DMS79 (cell line): ENCODE measurements at regions not wholly inside any gene's neighbourhood (a gene's known extent, or its start where the extent isn't known, plus 50 kb on each side); places are given as distances from the start of the nearest gene placed in this dataset.
"Not testable (repeated sequence)": the region's sequence is repeated elsewhere in the genome, so short reads cannot be mapped to it uniquely, and the experiment has no call there.

ENCODE experiments used
- DNase-seq: peaks from one replicate; lab custom pipeline; 2025; lab: John Stamatoyannopoulos, UW

DNA sequence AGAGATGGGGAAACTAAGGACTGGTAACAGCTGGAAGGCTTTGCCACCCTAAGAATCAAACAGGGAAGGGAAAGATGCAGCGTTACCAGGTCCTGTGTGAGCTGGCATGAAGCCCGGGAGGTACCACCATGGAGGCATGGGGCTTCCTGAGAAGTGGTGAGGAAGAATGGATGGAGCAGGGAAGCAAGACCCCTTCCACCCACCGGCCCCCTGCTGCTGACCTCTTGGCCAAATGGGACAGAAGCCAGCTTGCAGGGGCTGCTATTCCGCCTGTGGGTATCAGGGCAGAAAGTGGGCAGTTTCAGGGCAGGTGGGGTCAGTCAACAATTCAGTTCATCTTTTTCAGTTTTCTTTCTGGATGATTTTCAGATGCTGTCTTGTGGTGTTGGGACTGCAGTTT lies 1099.9 kb downstream of the TBC1D22A start:
- DNase-seq = no peak

DNA sequence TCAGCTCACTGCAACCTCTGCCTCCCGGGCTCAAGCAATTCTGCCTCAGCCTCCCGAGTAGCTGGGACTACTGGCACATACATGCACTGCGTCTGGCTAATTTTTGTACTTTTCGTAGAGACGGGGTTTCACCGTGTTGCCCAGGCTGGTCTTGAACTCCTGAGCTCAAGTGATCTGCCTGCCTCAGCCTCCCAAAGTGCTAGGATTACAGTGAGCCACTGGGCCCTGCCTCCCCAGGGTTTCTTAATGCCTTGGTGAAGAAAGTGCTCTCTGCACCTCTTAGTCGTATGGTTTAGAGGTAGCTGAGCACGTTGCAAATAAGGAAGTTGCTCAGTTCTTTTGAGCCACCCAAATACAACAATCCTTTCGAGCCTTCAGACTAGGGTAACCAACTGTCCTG lies 1098.5 kb downstream of the TBC1D22A start:
- not testable (repeated sequence) for DNase-seq

DNA sequence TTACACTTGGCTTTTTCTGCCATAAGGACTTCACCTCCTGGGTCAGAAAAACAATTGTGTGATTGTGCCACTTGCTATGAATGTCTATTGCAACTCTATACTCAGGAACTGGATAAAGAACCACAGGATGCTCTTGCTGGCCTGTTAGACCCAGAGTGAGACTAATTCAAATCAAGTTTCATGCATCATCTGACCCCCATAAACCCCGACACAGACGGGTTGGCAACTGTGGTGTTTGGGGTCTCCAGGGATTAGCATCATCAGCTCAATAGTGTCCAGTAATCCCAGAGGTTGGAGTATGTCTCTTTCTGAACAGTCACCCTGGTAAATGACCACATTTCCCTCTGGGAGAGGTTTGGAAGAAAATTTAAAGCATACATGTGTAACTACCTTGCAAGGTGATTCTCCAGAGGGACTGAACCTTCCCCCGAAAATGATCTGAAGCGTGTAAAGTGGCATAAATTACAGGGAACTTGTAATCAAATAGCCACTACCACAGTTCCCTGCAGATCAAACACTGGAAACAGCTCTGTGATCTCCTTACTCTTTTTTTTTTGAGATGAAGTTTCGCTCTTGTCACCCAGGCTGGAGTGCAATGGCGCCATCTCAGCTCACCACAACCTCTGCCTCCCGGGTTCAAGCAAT lies 1097.6 kb downstream of the TBC1D22A start:
- DNase-seq = no peak

DNA sequence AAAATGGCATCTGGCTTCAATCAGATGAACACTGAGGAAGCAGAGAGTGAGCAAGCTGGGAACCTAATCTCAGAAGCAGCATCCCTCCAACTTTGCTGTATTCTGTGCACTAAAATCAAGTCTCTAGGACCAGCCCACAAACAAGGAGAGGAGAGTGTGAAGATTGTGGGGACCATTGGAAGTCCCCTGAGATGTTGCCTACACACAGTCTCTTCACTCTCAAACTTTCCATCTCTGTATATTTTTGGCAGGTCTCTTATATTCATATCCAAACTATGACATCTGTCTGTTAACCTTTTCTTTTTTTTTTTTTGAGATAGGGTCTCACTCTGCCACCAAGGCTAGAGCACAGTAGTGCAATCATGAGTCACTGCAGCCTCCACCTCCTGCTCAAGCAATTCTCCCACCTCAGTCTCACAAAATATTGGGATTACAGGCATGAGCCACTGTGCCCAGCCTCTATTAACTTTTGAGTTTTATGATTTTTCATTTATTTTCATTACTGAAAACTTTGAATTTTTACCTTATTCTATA lies 1096.4 kb downstream of the TBC1D22A start:
- no peak for DNase-seq

DNA sequence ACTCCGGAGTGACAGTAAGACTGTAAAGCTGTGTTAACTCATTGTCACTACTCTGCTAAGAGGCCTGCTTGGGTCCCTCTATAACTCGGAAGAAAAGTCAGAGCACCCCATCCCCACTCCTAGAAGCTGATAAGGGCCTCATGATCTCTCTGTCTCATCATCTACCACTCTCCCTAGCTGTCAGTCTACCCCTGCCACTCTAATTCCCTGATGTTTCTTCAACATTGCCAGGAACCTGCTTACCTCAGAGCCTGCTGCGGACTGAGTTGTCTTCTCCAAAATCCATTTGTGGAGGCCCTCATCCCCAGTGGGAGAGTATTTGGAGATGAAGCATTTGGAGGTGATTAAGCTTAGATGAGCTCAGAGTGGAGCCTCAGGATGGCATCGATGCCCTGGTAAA lies 1092.2 kb downstream of the TBC1D22A start:
- no peak for DNase-seq

DNA sequence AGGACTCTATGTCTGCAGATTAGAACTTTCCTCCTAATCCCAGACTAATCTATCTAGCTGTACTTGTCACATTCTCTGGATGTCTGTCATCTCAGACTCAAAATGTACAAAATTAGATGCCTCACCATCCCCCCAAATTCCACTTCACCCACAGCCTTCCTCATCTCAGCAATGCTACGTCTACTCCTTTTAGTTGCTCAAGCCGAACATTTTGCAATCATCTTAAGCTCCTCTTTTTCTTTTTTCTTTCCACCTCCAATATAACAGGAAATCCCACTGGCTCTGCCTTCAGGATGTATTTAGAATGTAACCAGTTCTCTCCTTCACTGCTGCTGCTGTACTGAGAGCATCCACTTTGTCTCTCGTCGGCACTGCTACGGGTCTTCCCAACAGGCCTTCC lies 1091.8 kb downstream of the TBC1D22A start:
- no peak for DNase-seq

DNA sequence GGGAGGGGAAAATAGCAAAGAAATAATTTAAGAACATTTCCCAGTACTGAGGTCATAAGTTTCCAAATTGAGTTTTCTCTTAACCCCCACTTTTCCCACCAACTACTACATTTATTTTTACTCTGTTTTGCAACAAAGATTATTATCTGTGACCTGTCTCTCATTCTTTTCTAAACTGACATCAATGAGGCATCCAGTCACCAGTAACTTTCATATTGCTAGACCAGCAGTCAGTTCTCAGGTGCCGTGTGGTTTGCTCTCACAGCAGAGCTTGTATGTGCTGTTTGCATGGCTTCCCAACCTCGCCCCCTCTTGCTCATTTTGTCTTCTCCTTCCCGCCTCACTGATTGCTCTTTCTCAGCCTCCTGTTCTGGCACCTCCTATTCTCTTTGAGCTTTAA lies 1091.3 kb downstream of the TBC1D22A start:
- no peak for DNase-seq

DNA sequence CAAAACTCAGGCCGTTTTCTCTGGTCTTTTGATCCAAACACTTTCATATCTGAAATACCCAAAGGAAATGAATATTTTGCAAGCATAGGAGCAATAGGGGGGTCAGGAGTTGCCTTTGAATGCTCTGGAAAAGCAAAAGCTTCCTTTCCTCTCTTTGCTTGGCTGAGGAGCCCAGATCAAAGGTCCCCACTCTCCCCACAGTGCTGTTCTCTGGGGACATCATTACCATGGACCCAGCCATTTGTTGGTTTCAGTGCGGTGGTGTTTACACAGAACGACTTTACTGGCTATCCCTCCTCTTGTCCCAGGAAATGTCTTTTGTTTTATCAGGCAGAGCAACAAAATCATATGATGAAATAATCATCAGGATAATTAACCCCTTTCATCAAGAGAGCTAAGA lies 1089.1 kb downstream of the TBC1D22A start:
- no peak for DNase-seq

DNA sequence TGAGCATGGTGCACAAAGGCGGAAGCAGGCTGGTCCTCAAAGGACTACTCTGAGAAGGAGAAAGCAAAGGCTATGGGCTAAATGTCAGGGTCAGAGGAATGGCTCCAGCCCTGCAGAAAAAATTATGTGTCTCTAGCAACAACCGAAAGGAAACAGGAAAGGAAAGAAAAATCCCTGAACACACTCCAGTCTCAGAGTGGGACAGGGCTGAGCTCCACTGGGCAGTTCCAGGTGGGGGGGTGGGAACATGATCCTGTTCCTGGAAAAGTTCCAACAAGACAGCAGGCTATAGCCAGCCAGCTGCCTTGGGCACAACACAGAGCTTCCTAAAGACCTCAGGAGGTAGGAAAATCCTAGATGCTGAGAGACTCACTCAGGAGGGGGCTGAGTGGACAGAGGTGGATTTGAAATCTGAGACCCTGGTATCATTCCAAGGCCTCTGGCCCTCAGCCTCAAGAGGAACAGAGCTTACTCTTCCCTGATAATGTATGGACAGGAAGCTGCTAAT lies 1088.2 kb downstream of the TBC1D22A start:
- peak; percentile 42 for DNase-seq

DNA sequence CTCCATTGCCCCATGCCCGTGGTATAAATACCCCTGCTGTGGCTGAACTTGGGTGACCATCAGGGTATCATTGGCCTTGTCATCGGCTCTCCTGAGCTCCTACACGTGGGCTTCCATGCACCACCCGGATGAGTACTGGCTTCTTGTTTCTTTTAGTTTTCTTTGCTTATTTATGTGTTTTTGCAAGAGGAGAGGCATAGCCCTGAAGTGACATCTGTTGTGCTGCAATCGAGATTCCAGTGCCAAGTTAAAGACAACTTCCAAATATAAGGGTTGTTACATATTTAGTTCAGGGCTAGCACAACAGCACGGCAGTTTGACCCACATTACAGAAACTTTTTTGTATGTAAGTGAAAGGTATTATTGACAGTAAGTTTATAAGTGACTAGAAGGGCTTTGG lies 1087.1 kb downstream of the TBC1D22A start:
- DNase-seq = no peak

DNA sequence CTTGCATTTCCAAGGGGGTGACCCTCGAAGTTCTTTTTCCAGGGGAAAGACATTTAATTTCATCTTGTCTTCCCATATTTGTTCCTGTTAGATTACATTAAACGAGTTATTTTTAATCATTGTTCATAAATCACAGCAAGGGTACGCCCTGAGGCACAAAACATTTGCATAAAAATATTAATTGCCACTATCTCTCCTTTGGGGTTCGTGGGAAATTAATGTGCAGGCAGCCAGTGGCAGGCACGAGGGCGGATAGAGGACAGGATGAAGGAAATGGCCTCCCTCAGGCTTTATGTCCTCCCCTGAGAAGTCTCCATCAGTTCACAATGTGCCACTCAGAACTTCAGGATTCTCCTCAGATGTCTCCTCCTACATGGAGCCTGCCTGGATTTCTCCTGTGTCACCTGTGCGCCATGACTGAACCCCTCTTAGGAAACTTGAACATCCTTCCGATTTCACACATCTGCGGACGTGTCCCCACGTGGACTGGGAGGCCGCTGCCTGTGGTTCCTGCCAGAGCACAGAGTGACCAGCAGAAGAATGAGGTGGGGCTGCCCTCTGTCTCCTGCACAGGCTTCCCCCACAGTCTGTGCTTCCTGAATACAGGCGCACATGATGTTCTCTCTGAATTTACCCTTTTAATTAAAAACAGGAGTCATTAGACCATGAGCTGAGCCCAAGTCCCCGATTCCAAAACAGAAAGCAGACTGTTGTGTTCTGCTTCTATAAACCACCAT lies 1085.9 kb downstream of the TBC1D22A start:
- DNase-seq = no peak

DNA sequence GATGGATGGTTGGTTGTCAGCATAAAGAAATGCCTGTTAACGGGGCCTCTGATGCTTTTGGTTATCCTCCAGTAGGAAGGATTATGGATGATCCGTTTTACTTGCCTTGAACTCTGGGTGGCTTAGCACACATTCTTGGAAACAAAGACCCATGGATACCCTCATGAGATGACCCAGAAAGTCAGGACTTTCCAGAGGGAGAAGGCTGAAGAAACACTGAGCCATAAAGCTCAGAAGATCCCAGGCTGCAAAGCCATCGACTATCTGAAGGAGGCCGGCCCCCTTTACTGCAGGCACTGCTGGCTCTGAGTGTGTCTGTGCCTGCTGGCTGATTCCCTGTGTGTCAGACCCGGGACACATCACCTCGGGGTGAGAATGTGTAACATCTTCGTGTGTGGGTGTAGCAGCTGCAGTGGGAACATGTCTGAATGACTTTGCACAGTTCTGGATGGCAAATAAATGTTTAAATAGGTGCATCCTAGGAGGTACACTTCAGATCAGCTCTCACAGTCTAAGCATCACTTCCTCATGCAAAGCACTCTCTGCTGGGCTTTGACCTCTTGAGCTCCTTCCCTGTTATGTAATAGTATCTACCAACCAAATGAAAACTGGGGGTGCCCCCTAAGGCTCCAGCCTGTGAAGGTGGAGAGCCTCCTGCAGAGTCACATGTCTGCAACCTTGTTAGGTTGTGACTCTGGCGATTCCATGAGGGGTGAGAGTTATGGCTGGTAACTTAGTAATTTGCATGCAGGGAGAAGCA lies 1084.9 kb downstream of the TBC1D22A start:
- no peak for DNase-seq

DNA sequence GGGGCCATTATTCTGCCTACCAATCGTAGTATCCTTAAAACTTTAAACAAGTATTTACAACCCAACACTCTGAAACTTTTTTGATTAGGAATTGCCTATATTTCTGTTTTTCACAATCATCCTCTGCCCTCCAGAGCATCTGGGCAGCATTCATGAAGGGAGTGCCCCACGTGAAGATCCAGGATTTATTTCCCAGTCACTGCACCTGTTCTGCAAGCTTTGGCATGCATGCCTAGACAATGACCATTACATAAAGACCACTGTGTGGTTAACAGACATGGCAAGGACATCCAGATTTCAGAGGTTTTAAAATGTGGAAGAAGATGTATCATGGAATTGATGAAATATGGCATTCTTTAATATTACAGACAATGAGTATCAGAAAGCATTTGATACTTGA lies 1083.8 kb downstream of the TBC1D22A start:
- DNase-seq = no peak

DNA sequence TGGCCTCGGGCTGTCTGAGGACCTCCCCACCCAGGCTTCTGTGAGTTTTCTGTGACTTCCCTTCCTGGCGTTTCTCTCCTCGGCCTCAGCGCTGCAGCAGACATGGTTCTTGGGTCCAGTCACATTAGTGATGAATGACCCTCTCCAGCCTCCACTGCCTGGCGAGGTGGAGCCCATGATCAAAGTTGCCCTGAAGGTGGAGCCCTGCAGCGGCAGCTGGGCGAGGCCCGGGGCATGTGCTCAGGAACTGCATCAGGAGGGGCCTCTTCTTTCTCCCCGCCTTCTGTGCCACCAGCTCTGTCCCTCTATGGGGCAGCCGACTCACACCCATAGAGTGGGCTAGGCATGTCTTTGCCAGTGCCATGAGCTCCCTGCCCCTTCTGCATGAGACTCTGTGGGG lies 1079.7 kb downstream of the TBC1D22A start:
- DNase-seq = no peak

DNA sequence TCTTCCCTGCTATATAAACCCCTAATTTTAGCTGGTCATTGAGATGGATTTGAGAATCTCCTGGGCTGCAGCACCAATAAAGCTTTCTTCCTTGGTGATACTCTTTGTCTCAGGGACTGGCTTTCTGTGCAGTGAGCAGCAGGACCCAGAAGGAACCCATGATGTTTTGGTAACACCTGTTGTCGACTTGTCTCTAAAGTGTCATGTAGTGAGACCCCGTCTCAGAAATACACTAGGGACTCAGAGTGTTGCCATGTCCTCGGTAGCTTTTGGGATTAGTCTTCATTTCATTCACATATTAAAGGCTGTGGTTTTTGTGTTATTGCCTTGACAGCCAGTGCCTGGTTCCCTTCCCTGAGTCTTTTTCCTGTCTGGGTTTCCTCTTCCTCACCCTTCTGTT lies 1078.7 kb downstream of the TBC1D22A start:
- DNase-seq = no peak

DNA sequence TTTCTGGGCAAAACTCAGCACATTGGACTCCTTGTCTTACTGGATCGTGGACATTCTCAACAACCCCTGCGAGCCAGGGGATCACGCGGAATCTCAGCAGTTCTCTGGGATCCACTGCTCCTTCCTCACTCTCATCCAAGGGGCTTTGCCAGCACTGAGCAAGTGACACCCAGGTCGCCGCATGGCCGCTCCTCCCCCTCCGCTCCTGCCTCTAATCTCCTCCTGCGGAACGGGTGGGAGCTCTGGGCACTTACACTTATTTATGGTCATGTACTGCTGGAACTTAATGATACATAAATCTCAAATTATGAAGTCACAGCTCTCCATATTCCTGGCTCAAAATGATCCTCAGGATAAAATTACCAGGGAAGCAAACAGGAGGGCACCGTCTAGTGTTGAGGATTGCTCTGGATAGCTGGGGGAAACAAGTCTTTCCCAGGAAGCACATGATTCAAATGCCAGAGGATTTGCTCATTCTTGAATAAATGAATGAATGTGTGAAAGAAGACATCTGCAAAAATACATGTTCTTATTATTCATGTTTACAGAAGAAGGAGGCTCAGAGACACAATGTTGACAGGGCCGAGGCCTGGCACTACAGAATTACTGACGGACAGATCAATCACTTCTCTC lies 1077.3 kb downstream of the TBC1D22A start:
- DNase-seq = no peak

DNA sequence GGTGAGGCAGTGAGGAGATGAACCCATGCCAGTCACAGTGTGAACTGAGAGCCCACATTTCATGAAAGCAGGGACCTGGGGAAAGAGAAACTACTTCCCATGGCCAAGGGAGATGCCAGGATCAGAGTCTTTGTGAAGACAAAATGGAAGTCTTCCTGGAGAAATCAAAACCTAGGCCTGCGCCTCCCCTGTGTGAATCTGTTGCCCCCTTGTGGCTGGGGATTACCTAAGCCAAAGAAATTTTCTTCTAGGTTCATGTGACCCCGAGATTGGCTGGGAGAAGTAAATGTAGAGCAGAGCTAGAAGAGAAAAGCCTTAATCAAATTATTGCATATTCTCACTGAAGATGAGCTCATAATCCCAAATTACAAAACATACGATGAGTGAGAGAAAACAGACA lies 1075.3 kb downstream of the TBC1D22A start:
- DNase-seq = no peak

DNA sequence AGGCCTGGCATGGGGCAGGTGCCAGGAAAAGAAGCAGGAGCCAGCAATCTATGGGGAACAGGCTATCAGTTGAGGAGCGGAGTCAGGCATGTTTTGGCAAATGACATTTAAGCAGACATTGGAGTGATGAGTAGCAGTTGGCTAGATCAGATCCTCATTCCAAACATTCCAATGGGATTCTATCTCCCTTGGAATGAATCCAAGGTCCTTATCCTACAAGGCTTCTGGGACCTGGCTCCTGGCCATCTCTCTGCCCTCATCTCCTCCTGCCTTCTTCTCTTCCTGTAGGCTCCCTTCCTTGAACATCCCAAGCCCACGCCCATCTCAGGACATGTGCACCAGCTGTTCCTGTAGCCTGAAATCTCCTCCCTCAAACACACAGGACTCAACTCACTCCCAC lies 1074.5 kb downstream of the TBC1D22A start:
- DNase-seq = no peak

DNA sequence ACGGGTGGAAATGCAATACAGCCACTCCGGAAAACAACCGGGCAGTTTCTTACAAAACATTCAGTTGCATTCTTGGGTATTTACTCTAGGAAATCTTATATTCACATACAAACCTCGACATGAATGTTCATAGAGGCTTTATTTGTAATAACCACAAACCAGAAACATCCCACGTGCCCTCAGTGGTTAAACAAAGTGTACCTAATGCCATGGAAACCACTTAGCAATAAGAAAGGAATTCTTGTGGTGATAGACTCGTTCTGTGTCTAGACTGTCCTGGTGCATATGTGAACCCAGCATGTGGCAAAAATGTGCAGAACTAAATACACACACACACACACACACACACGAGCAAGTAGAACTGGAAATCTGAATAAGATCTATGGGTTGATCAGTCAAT lies 1073.3 kb downstream of the TBC1D22A start:
- DNase-seq = peak; percentile 27

DNA sequence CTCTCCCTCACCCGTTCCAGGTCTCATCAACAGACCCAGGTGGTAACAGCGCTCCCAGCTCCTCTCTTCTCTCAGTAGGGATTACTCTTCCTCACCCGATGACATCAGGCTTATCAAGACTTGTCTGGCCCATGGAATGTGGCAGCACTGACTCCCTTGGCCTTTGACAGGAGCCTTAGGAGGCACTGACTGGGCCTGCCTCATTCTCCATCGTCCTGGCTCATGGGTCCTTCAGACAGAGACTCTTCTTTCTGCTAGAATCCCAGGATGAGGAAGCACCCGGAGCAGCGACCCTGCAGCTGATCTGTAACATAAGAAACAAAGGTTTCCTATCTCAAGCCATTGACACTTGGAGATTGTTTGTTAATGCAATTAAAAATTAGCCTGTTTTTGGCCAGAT lies 1063.6 kb downstream of the TBC1D22A start:
- no peak for DNase-seq

DNA sequence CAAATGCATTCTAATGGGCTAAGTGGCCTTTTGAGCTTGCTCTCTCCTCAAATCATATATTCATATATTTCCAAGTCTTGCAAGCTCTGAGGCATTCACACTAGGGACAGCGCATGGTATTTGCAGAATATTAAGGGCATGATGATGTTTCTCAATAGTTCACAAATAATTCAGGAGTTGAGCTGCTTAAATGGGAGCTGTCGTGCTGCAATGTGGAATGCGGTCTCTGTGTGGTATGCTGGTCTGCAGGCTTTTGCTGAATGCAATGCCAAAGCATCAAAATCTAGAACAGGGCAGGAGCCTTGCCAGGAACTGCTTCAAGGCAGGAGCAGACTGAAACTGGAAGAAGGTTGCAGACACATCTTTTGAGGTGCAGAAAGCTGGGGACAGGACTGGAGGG lies 1060.0 kb downstream of the TBC1D22A start:
- DNase-seq = no peak

DNA sequence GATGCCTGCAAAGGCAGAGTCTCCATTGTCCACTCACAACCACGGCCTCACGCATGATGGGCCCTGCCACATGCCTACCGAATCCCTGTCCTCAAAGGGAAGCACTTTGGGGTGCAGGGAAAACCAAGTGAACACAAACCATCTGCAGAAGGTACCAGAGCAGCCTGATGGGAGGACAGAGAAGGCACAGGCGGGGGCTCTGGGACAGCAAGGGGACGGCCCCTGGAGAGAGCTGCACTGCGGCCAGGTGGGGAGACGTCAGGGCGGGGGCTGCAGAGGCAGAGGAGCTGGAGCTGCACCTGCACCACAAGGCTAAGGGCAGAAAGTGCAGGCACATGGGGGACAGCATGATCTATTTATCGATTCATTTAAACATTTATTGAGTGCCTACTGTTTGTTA lies 1056.0 kb downstream of the TBC1D22A start:
- DNase-seq = no peak
